ENCODE measurements at regions not wholly inside any gene's neighbourhood (a gene's known extent, or its start where the extent isn't known, plus 50 kb on each side); places are given as distances from the start of the nearest gene placed in this dataset.

DNA sequence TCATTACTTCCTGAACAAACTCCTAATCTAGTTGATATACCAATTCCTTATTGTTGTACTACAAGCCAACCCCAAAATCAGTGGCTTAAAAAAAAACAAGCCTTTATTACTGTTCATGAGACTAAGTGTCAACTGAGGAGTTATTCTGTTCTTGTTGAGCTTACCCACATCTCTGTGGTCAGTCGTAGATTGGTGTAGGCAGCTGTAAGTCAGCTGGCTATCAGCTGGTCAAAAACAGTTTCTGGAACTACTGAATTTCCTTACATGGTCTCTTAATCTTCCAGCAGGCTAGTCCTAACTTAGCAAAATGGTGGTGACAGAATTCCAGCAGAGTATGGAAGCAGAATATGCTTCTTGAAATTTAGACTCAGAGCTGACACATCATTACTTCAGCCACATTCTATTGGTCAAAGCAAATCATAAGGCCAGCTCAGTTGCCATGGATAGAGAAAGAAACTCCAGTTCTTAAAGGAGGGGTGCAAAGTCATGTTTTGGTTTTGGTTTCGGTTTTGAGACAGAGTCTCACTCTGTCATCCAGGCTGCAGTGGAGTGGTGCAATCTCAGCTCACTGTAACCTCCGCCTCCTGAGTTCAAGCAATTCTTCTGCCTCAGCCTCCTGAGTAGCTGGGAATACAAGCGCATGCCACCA, 386.1 kb upstream of the MPDZ start:
- no peak overlapping the region for H3K4me3 ChIP-seq
- 82 to 86% methylated on average over 4 of the region's 4 CpGs for WGBS, 2 donors
- no peak for DNase-seq

DNA sequence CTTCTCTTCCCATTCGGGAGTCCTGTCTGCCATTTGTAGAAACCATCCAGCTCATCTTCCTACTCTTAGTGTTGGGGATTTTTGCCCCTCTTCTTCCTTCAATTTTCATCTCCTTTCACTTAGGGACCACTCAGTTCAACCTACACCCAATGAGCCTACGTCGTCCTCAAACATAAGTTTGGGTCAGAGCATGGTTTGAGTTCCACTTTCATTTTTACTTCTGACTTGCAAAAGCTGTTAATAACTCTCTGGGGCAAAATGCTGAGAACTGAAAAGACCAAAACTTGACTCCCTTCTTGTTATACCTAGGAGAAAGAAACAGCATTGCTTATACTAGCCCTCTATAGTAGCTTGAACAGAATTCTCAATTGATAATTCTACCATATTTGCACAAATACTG, 381.5 kb upstream of the MPDZ start:
- ATAC-seq (ENCODE audit: low FRiP score in 2 of 2), result no peak
- no peaks in the 10 kb centered on the region for H3K9me3 ChIP-seq
- peaks cover 0 to 2% (median 0%) of the 10 kb centered on the region in 4 donors for H3K4me1 ChIP-seq
- TF ChIP-seq EP300 (IDR thresholded peaks at IDR 0.05) (no peak), POLR2A (IDR thresholded peaks at IDR 0.05) (no peak), POLR2AphosphoS5 (IDR thresholded peaks at IDR 0.05) (no peak)
- TF ChIP-seq, protein P1, sequence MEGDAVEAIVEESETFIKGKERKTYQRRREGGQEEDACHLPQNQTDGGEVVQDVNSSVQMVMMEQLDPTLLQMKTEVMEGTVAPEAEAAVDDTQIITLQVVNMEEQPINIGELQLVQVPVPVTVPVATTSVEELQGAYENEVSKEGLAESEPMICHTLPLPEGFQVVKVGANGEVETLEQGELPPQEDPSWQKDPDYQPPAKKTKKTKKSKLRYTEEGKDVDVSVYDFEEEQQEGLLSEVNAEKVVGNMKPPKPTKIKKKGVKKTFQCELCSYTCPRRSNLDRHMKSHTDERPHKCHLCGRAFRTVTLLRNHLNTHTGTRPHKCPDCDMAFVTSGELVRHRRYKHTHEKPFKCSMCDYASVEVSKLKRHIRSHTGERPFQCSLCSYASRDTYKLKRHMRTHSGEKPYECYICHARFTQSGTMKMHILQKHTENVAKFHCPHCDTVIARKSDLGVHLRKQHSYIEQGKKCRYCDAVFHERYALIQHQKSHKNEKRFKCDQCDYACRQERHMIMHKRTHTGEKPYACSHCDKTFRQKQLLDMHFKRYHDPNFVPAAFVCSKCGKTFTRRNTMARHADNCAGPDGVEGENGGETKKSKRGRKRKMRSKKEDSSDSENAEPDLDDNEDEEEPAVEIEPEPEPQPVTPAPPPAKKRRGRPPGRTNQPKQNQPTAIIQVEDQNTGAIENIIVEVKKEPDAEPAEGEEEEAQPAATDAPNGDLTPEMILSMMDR (IDR thresholded peaks at IDR 0.05), result no peak
- no peak overlapping the region for H3K4me3 ChIP-seq
- no peaks in the 10 kb centered on the region for H3K27me3 ChIP-seq
- no peak overlapping the region for H3K27ac ChIP-seq
- no peak for DNase-seq
- WGBS, 2 donors, result 68 to 75% methylated on average over 3 of the region's 3 CpGs
- no peaks in the 10 kb centered on the region for H3K36me3 ChIP-seq

More for the DNA sequence above, 386.1 kb upstream of the MPDZ start:
- H3K9me3 ChIP-seq, result peaks cover 0 to 5% (median 0%) of the 10 kb centered on the region in 4 donors
- H3K36me3 ChIP-seq, result no peaks in the 10 kb centered on the region
- no peak for ATAC-seq (ENCODE audit: low FRiP score in 2 of 2)
- peaks cover 0 to 2% (median 0%) of the 10 kb centered on the region in 4 donors for H3K4me1 ChIP-seq
- H3K27me3 ChIP-seq, result no peaks in the 10 kb centered on the region
- TF ChIP-seq, protein P1 (IDR thresholded peaks at IDR 0.05), result no peak
- TF ChIP-seq EP300 (IDR thresholded peaks at IDR 0.05) (no peak), POLR2AphosphoS5 (IDR thresholded peaks at IDR 0.05) (no peak)
- peak overlapping the region in 1 of 4 donors; percentile 68 for H3K27ac ChIP-seq

DNA sequence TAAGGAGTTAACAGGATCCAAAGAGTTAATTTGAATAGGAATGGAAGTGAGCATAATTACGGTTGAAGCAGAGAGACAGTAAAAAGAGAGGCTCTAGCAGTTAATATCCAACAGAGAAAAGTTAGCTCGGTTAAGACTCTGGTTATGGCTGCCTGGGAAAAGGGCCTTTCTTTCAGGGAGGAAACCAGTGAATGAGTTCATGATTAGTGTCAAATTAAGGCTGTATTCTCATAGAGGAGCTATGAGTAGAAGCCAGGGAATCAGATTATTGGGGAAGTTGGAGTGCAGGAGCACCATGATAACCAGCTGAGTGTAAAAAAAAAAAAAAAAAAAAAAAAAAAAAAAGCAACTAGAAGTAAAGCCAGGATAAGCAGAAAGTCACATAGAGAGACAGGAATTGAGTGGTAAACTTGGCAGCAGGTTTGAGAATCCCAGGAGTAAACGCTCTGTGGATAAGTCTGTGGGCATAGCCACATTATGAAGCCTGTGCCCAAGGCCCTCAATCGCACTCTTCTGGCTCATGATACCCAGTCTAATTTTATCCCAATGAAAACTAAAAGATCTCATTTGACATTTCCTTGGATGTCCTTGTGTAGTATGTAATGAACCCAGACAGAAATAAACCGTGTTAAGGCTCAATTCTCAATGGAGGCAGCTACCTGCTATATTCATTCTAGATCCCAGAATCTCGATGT, 372.6 kb upstream of the MPDZ start:
- no peak for ATAC-seq (ENCODE audit: low FRiP score in 2 of 2)
- TF ChIP-seq POLR2A (IDR thresholded peaks at IDR 0.05), result no peak

DNA sequence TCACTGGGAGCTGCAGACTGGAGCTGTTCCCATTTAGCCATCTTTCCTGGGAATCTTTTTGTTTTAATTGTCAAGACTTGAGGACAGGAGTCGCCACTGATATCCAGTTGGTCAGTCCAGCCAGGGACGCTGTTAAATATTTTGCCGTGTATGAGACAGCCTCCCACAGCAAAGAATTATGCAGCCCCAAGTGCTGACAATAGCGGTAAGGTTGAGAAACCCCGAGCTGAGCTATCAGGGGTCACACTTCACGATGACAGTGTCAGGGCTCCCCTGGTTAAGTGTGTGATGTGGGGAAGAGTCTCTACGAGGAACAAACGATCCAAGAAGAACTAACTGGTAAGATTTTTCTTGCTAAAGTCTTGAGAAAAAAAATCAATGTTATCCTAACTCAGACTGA, 372.0 kb upstream of the MPDZ start:
- no peak overlapping the region for H3K27ac ChIP-seq
- DNase-seq, result no peak
- no peaks in the 10 kb centered on the region for H3K36me3 ChIP-seq
- H3K4me3 ChIP-seq, result no peak overlapping the region
- WGBS, 2 donors, result 91 to 95% methylated on average over 7 to 8 of the region's 8 CpGs
- peaks cover 0 to 5% (median 0%) of the 10 kb centered on the region in 4 donors for H3K9me3 ChIP-seq
- H3K4me1 ChIP-seq, result no peaks in the 10 kb centered on the region
- ATAC-seq (ENCODE audit: low FRiP score in 2 of 2), result no peak
- H3K27me3 ChIP-seq, result no peaks in the 10 kb centered on the region
- TF ChIP-seq POLR2A (IDR thresholded peaks at IDR 0.05), result no peak
- no peak for TF ChIP-seq POLR2AphosphoS5 (IDR thresholded peaks at IDR 0.05)
- TF ChIP-seq, protein P1 (IDR thresholded peaks at IDR 0.05), result no peak
- no peak for TF ChIP-seq EP300 (IDR thresholded peaks at IDR 0.05)

More for the DNA sequence above, 372.6 kb upstream of the MPDZ start:
- 76 to 78% methylated on average over 6 of the region's 6 CpGs for WGBS, 2 donors
- Histone ChIP-seq H3K27me3 (no peaks in the 10 kb centered on the region), H3K9me3 (peaks cover 0 to 5% (median 0%) of the 10 kb centered on the region in 4 donors), H3K27ac (no peak overlapping the region), H3K36me3 (no peaks in the 10 kb centered on the region), H3K4me1 (no peaks in the 10 kb centered on the region), H3K4me3 (no peak overlapping the region)
- DNase-seq, result no peak

DNA sequence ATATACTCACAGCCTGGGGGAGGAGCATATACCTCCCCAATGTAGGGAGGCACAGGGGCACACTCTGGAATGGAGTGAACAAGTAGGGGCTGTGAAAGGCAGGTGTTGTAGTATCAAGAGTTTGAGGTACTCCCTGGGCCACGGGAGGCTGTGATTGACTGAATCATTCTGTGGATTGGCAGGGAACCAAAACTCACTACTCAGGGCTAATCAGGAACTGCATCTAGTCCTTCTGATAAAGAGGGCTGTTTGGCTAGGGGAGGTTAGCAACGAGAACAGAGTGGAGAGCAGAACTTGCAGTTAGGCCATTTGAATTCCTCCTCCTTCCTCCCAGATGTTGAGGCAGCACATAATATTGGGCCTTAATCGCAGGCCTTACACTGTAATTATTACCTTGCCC, 369.2 kb upstream of the MPDZ start:
- no peak for DNase-seq
- no peak for ATAC-seq (ENCODE audit: low FRiP score in 2 of 2)
- H3K9me3 ChIP-seq, result peaks cover 0 to 5% (median 0%) of the 10 kb centered on the region in 4 donors
- H3K4me3 ChIP-seq, result no peak overlapping the region
- no peaks in the 10 kb centered on the region for H3K4me1 ChIP-seq
- 73 to 77% methylated on average over 3 of the region's 3 CpGs for WGBS, 2 donors
- H3K27ac ChIP-seq, result no peak overlapping the region
- H3K27me3 ChIP-seq, result no peaks in the 10 kb centered on the region
- H3K36me3 ChIP-seq, result no peaks in the 10 kb centered on the region
- TF ChIP-seq EP300 (IDR thresholded peaks at IDR 0.05) (no peak), POLR2AphosphoS5 (IDR thresholded peaks at IDR 0.05) (no peak), POLR2A (IDR thresholded peaks at IDR 0.05) (no peak)
- TF ChIP-seq, protein P1 (IDR thresholded peaks at IDR 0.05), result no peak
